RCC 7860 (cell line): ENCODE measurements at regions not wholly inside any gene's neighbourhood (a gene's known extent, or its start where the extent isn't known, plus 50 kb on each side); places are given as distances from the start of the nearest gene placed in this dataset.

ENCODE experiments used
- DNase-seq: peaks from one replicate; pipeline ENCODE4 v3.0.0-alpha.2; 2015; ENCODE audit warnings: low spot score
- FAIRE-seq: peaks from 2 replicates; lab custom pipeline; 2012; peaks lifted over from hg19 to GRCh38; lab: Jason Lieb, UNC

DNA sequence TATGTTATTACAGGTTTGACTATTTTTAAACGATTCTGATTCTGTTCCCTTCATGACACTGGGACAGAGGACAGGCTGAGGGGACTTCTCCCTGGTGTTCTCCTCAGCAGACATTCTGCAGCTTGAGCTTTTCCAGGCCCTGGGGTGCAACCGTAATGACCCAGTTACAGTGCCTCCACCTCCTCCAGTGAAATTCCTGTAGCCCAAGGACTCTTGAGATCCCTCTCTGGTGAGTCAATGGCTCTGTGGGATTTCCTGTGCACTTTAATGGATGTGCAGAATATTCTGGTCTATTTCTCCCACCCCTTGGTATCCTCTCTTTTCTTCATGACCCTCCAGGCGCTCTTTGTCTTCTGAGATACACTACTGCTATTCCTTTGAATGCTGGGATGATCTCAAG lies 319.3 kb downstream of the INHBA start:
- DNase-seq (no peak), FAIRE-seq (no peak)

DNA sequence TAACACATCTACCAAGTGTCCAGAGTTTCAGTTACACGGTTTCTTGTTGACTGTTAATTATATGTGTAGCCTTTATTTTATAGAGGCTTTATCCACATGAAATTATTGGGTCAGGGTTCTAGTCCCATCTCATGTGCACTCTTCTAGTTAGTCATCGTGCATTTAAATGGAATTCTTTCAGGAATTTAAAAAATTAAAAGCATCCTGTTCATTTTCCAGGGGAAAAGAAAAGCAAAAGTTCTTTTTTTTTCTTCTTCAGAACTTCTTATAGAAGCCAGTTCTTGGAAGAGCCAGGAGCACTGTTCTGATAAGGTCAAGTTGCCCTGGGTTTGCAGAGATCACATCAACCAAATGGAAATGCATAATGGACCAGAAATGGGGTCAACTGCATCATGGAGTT lies 324.7 kb downstream of the INHBA start:
- no peak for DNase-seq

DNA sequence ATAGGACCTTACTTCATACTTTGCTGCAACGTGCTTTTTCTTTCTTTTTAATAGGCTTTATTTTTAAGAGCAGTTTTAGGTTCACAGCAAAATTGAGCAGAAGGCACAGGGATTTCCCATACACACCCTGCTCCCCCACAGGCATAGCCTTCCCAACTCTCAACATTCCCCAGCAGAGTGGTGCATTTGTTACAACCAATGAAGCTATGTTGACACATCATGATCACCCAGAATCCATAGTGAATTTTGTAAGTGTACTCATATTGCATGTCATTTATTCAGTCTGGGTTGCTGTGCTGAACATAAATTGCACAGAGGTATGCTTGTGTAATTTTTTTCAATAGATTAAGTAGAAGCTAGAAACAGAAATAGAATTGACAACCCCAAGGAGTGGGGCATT lies 327.3 kb downstream of the INHBA start:
- DNase-seq (no peak), FAIRE-seq (no peak)

More for the DNA sequence above, 324.7 kb downstream of the INHBA start:
- FAIRE-seq, result no peak

DNA sequence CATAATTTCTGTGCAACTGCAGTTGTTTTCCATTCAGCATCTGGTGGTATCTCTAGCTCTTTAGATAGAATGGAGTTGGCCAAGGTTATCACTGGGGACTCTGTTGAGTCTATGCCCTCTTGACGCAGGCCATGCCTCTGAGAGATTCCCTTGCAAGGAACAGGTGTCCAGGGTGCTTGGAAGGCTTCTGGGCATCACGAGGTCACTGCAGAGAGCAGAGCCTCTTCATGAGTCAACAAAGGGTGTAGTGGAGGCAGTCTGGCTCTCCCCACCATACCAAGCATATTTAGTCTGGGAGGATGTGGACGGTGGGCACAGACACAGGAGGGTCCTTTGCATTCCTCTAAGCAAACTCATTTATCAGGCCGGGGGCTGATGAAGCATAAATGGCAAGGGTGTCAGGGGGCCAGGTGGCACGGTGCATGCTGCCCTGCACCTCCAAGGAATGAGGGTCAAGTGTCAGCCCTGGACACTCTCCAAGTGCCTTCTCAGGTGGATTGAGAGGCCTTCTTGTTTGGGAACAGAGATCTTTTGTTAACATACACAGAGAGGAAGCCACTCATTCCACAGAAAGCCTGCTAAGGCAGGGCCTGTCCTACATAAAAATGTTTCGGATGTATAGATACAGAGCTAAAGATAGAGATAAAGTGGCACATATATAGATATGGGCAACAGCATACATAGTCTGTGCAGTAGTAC lies 328.6 kb downstream of the INHBA start:
- DNase-seq (no peak), FAIRE-seq (no peak)

DNA sequence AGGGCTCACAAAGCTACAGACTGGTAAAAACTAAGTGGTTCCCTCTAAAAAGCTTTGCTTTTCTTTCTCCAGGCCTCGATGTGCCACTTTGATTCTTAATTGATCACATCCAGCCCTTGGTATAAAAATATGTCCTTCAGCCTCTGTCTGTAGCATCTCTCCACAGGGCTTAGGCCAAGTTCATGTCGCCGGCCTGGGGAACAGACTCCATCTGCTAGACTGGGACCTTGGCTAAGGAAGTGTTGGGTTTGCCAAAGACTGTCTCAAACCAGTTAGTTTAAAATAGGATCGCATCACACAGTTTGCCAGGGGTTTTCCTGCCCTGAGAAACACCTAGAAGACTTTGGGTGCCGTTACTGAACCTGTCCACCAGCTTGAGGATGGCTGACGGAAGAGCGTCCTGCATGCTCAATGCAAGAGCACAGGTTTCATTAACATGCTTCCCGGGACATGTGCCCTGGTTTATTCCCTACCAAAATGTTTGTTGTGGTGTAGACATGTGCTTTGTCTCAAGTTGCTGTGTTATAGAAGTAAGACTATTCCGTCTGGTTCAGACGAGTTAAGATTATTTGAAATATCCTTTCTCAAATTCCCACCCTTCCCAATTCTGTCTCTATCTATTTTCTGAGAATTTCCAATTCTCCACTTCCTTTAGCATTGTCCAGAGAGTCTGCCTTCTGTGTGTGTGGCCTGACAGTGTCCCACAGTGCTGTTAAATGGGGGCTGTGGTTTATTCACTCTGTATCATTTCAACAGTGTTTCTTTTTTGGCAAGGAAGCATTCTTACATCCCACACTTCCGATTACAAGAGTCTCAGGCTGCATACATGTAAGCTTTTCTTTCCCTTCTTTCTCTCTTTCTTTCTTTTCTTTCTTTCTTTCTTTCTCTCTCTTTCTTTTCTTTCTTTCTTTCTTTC lies 334.7 kb downstream of the INHBA start:
- FAIRE-seq (no peak), DNase-seq (no peak)

DNA sequence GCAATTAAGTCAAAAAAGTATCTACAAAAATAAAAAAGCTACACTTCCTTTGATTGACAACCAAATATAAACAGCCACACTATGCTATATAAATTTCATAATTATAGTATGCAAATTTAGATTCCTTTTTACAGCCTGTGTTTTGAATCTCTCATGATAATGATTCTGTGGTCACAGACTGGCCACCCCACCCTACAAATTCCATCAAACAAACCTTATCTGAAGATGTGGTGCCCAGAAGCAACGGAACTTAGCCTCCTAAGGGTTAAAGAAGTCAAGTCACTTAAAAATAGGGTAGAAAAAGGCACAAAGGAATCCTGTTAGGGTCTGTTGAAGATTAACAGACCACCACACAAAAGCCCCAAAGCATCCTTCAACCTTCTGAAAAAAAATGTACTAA lies 351.8 kb downstream of the INHBA start:
- FAIRE-seq (no peak), DNase-seq (no peak)

DNA sequence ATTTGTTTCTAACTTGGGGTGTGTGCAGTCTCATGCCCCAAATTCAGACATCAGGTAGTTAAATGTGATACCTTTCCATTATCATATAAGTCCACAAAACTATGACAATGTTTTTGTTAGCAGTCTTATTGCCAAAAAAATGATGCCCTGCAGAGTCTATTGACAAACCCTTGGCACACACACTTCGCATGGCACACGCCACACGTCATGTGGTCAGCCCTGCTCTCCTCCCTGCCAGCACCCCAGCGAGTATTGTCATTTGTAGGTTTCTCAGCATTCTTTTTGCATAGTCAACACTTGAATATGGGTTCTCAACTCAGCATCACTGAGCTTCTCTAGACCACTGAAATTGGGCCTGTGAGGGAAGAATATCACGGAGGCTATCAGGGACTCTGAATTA lies 356.0 kb downstream of the INHBA start:
- FAIRE-seq (no peak), DNase-seq (no peak)

DNA sequence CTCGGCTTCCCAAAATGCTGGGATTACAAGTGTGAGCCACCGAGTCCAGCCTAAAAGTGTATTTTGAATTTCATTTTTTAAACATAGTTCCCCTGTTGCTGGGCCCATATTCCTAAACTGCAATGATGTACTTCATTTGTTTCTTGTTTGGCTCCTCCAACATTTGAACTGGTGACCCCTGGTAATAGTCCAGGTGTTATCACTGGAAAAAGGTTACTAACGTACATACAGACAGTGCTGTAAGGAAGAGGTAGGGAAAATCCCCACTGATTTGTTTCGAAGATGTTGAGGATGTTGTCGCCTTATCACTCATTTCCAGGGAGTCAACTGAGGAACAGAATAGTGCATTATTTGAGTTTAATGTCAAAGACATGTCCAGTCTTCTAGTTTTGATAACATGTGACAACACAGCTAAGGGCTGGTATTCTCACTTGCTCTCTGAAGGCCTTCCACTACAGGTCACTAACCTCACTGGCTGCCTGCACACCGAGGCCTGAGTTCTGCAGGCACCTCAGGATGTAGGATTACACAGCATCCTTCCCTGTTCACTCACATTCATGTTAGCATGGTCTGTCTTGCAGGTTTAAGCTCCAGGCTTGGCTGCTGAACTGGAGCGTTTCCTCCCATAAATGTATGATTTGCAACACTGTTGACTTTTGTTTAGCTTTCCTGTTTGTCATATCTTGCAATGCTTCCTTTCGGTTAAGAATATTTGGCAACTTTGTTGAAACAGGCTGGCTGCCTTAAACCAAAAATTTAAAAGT lies 362.8 kb downstream of the INHBA start:
- FAIRE-seq (no peak), DNase-seq (no peak)

DNA sequence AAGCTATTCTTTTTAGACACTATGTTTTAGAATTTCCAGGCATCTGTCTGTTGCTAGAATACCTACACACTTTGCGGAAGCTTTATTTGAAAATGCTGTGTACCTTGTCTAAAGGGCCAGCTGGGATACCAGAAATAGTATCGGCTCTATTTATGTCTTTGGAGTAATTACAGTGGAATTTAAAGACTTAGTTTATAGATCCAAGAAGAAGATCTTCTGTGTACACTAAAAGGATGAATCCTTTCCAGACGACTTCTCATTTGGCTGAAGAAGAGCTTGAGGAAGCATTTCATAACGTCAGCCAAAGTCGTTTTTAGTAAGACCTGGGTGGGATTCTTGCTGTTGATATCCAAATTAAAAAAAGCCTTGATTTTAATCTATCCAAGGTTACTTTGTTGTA lies 365.9 kb downstream of the INHBA start:
- FAIRE-seq (no peak), DNase-seq (no peak)

DNA sequence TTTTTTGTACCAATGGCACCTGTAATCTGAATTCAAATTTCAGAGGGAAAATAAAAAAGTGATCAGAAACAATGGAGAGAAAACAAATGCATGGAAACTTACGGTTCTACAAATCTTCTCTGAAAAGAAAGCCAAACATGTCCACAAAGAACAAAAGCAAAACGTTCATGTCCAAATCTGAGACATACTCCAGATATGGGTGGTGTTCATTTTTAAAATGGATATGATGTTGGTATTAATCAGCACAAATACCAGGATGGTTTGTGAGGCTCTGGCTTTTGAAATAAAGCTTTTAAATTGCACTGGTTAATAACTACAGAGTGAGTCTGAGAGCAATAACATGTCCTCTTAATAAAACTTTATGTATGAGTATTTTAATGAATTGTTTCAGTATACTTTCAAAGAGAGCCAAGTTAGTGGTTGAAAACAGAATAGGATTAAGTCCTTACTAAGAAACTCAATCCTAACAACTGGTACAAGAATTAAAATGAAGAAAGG lies 366.4 kb downstream of the INHBA start:
- no peak for FAIRE-seq

DNA sequence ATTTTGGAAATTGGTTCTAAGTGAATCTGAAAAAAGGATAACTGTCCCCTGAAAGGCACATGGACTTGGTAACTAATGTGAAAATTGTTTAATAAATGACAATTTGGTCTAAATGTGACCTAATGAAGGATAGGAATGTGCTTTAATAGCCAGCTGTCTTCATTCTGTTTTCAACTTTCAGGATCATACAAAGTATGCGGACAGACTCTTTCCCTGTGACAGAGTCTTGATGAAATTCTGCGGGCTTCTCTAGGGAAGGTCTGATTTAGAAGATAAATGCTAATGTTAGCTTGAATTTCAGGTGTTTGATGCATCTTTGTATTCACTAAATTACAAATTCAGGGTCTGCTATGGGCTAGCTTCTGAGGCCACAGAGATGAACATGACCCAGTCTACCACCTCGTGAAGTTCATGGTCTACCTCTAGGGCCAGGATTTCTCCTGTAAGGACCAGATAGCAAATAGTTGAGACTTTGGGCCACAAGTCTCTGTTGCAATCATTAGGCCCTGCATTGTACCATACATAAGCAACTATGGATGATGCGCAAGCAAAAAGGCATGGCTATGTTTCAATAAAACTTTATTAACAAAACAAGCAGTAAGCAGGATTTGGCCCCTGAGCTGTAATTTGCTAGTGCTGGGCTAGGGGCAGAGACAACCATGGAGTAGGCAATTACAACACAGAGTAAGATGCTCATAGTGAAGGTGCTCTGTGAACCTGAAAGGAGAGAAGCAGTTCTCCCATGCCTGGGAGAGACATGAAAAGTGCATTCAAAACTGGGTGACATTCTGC lies 368.6 kb downstream of the INHBA start:
- DNase-seq (no peak), FAIRE-seq (no peak)

More for the DNA sequence above, 366.4 kb downstream of the INHBA start:
- no peak for DNase-seq

DNA sequence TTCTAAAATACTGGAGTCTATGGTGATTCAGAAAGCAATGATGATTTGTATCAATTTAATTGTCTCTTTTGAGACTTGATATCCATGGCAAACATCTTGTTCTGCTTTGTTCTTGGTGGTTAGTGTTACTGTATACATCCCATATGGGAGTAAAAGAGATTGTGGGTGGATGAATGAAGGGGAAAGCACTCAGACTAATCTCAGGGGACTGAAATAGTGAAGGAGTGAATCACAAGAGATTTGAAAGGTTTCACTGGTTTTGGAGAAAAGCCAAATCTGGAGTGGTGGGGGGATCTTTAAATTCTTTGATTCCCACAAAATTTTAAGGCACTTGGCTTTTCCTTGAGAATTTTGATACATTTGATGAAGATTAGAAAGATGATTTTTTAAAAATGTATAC lies 369.4 kb downstream of the INHBA start:
- FAIRE-seq (no peak), DNase-seq (peak; percentile 22)

DNA sequence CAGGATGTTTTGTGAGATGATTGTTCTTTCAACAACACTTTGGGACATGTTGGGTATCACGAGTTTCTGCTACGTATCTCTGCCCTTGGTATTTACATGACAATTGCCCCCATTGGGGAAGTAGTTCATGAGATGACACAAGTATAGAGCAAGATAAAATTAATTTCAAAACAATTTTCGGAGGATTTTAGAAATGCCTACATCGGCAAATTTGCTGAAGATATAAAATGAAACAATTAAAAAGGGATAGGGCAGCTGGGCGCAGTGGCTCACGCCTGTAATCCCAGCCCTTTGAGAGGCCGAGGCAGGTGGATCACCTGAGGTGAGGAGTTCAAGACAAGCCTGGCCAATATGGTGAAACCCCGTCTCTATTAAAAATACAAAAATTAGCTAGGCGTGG lies 371.7 kb downstream of the INHBA start:
- no peak for DNase-seq
- no peak for FAIRE-seq

DNA sequence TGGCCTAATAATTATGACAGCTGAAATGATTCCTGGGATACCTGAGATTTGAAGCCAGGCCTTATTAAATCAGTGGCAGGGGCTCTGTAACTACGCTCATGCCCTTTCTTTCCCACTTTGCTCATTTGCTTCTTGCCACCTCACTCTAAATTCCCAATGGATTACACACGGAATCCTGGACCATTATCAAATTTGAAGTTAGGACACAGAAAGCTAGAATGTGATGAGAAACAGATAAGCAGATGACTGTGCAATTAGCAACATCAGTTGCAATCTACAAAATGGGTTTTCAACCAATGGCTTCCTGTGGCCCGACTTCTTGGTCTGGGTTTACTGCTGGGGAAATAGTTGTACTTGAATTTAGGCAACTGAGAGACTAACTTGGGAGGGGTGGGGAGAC lies 374.3 kb downstream of the INHBA start:
- DNase-seq (no peak), FAIRE-seq (no peak)

DNA sequence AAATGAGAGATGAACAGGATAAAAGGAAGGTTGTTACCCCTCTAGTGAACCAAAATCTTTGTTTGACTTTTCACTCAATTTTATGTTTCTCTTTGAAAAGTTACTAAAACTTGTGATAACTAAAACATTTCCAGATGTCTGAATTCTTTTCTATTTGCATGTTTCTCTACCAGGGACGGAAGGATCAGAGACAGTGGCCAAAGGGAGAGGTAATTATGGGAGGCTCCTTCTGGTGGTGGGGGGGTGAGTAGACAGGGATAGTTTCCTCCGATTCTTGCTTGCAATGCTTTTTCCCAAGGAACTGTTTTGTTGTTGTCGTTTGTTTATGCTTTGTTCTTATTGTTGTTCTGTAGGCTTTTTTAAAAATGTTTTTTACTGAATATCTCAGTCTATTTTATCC lies 374.8 kb downstream of the INHBA start:
- DNase-seq, result no peak
- FAIRE-seq, result no peak

DNA sequence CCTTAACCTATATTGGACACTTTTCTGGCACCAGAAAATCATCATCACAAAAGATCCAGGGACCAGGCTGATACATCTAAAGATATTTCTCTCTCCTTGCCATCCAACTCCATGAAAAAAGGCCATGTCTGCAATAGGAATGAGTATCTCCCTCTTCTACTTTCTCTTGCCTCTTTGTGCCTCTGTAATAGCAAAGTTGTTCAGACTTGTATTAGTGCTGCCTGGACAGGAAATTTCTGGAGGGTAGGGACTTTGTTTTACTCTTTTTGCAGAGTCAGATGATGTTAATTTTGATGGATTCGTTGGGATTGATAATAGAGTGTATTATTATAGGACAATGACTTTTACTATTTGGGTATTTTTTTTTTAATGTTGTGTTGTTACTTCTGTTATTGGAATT lies 376.3 kb downstream of the INHBA start:
- DNase-seq, result no peak
- no peak for FAIRE-seq

DNA sequence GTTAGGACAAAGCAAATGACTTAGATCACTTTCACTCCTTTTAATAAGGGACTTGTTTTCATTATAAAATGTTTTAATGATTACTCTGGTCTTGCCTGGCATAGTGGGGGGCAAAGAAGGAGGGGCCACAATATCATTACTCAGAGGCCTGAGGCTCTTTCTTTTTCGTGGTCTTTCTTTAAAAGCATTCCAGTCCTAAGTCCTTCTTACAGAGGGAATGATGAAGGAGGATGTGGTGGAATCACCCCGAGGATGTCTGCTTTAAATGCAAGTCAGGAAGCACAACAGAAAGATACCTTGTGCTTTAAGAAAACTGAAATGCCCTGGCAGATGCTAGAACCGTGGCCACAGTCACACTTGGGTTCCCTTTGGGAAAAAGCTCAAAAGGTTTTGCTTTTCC lies 379.1 kb downstream of the INHBA start:
- DNase-seq, result no peak
- FAIRE-seq, result no peak

DNA sequence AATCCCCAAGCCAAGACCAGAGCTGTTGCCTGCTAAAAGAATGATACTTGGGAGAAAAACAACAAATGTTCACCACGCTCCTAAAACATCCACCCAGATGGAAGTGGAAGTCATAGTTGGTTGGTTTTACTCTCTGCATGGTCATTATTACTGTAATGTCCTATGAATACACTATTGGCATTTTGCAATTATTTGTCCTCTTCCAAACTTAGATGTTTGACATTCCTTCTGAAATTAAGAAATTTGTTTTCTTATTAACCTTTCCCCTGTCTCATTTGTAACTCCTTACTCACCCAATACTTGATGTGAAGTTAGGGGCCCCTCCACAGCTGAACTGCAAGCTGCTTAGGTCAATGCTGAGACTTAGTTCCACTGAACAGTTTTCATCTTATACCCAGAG lies 383.3 kb downstream of the INHBA start:
- DNase-seq (no peak), FAIRE-seq (no peak)

DNA sequence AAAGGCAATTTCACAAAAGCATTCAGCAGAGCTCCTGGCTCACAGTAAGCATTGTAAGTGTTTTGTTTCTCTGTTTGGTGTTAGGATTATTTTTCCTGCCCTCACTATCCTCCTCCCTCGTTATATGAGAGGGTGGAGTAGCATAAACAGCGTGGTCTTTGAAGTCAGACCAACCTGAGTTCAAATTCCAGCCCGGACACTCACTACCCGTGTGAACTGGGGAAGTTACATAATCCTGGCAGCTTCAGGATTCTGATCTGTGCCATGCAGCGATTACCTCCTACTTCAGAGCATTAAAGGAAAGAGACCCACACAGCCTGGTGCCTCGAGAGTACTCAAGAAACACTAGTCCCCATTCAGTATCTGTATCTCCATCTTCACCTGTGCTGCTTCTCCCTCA lies 386.5 kb downstream of the INHBA start:
- DNase-seq (no peak), FAIRE-seq (no peak)

DNA sequence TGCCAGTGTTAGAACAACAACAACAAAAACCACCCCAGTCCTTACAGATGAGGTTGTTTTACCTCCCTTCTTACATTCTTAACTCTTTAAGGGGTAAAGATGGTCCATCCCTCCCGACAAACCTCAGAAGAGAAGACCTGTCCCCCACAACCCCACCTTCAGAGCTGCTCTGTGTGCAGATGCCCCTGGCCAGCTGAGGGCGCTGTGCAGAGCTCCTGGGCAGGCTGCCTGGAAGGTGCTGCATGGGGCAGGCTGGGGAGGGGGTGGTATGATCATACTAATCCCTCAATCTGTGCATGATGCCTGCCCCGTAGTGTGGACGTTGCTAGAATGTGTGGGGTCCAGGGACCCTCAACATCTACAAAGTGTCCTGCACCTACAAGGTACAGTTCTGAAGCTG lies 387.1 kb downstream of the INHBA start:
- no peak for DNase-seq
- no peak for FAIRE-seq

DNA sequence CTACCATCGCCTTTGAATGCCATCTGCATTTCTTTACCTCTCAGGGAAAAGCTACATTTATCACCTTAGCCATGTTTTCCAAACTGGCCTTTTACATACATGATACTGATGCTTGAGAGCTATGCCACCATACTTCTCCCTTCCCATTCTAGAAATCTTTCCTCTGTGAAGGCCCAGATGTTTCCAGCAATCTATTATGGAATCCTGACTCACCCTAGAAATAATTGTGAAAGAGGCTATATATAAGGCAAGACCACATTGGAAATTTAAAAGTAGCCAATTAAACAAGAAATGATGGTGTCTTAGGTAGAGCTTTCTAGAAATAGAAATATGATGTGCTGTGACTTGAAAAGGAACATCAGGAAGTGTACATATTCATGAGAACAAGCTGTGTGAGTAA lies 389.7 kb downstream of the INHBA start:
- no peak for DNase-seq
- no peak for FAIRE-seq
